ENCODE measurements at regions not wholly inside any gene's neighbourhood (a gene's known extent, or its start where the extent isn't known, plus 50 kb on each side); places are given as distances from the start of the nearest gene placed in this dataset.

DNA sequence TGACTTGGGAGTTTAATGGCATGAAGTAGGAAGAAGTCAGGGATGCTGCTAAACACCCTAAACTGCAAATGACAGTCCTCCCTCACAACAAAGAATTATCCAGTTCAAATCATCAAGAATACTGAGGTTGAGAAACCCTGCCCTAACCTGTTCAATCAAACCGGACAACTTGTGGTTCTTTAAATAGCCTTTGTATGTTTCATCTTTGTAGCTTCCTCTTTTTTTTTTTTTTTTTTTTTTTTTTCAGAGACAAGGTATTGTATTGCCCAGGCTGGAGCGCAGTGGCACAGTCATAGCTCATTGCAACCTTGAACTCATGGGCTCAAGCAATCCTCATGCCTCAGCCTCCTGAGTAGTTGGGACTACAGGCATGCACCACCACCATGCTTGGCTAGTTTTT lies 52.5 kb upstream of the TTC29 start:
- H3K27ac ChIP-seq (ENCODE audit: low read depth in 1 of 2, low read length in 2 of 2) = no peak overlapping the region
- peaks cover 5% of the 10 kb centered on the region for H3K27me3 Mint-ChIP-seq
- no peak overlapping the region for H3K4me3 Mint-ChIP-seq
- DNase-seq (no peak), ATAC-seq (ENCODE audit: poor library complexity) (no peak)
- no peak overlapping the region for H3K27ac Mint-ChIP-seq
- no peak overlapping the region for H3K4me3 ChIP-seq (ENCODE audit: low read length)
- TF ChIP-seq, protein P1, sequence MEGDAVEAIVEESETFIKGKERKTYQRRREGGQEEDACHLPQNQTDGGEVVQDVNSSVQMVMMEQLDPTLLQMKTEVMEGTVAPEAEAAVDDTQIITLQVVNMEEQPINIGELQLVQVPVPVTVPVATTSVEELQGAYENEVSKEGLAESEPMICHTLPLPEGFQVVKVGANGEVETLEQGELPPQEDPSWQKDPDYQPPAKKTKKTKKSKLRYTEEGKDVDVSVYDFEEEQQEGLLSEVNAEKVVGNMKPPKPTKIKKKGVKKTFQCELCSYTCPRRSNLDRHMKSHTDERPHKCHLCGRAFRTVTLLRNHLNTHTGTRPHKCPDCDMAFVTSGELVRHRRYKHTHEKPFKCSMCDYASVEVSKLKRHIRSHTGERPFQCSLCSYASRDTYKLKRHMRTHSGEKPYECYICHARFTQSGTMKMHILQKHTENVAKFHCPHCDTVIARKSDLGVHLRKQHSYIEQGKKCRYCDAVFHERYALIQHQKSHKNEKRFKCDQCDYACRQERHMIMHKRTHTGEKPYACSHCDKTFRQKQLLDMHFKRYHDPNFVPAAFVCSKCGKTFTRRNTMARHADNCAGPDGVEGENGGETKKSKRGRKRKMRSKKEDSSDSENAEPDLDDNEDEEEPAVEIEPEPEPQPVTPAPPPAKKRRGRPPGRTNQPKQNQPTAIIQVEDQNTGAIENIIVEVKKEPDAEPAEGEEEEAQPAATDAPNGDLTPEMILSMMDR (IDR thresholded peaks at IDR 0.05) = no peak
- H3K9me3 Mint-ChIP-seq = no peaks in the 10 kb centered on the region
- H3K9me3 ChIP-seq (ENCODE audit: control insufficient read depth in 1 of 2, insufficient read depth in 1 of 2, low read length in 2 of 2) = no peaks in the 10 kb centered on the region
- ChIA-PET CTCF (no interaction called here), POLR2A (no interaction called here)
- intact Hi-C loops (cut with DNase I, micrococcal nuclease) = no loop called here
- no peaks in the 10 kb centered on the region for H3K4me1 Mint-ChIP-seq (ENCODE audit: low read depth)
- no peaks in the 10 kb centered on the region for H3K36me3 ChIP-seq (ENCODE audit: insufficient read depth, low read length)
- peaks cover 0 to 4% of the 10 kb centered on the region in 2 experiments for H3K27me3 ChIP-seq (ENCODE audit: control insufficient read depth in 1 of 2, insufficient read depth in 2 of 2, low read length in 2 of 2)
- H3K4me1 ChIP-seq (ENCODE audit: insufficient read depth, low read length) = no peaks in the 10 kb centered on the region
- H3K36me3 Mint-ChIP-seq (ENCODE audit: low read depth) = no peaks in the 10 kb centered on the region

DNA sequence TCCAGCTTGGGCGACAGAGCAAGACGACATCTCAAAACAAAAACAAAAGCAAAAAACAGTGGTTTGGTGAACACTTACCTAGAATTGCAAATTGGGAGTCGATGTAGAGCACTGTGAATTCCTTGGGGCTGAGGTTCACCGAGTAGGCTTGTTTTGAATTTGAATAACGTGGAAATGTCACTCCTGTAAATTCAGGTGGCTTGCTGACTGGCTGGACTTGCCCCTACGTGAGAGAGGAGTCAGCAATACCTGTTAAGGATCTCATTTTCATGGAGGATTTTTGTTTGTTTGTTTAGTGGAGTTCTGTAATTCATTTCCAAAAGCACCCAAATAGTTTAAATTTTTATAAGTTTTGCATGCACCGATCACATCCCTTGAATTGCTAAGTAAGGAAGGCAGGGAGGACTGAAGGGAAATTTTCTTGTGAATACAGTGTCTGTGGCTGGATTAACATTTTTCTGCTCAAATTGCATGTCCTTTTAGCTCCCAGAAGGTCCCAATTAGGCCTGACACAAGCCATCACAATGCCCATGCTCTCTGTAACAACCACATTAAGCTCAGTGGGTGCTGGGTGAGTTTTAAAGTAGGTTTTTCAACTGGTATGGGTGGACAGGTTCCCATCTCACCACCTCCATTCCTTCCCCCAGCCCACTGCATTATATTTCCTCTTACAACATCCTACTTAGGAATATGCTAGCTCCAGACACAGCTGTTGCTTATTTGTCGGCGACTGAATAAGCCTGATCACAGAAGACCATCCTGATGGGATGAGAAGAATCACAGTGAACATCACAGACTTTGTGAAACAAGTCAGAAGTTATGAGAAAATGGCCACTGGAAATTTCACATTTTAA lies 58.5 kb upstream of the TTC29 start:
- no peak for ATAC-seq (ENCODE audit: poor library complexity)
- Histone ChIP-seq H3K9me3 (ENCODE audit: control insufficient read depth in 1 of 2, insufficient read depth in 1 of 2, low read length in 2 of 2) (no peaks in the 10 kb centered on the region), H3K4me1 (ENCODE audit: insufficient read depth, low read length) (no peaks in the 10 kb centered on the region), H3K27ac (ENCODE audit: low read depth in 1 of 2, low read length in 2 of 2) (no peak overlapping the region), H3K36me3 (ENCODE audit: insufficient read depth, low read length) (no peaks in the 10 kb centered on the region), H3K27me3 (ENCODE audit: control insufficient read depth in 1 of 2, insufficient read depth in 2 of 2, low read length in 2 of 2) (peaks cover 0 to 4% of the 10 kb centered on the region in 2 experiments), H3K4me3 (ENCODE audit: low read length) (no peak overlapping the region)
- Mint-ChIP-seq H3K27ac (no peak overlapping the region), H3K27me3 (no peaks in the 10 kb centered on the region), H3K4me3 (no peak overlapping the region), H3K36me3 (ENCODE audit: low read depth) (no peaks in the 10 kb centered on the region), H3K9me3 (no peaks in the 10 kb centered on the region), H3K4me1 (ENCODE audit: low read depth) (no peaks in the 10 kb centered on the region)
- ChIA-PET POLR2A (no interaction called here), CTCF (no interaction called here)
- TF ChIP-seq, protein P1 (IDR thresholded peaks at IDR 0.05) = no peak
- no peak for DNase-seq
- intact Hi-C loops (cut with DNase I, micrococcal nuclease) = no loop called here

DNA sequence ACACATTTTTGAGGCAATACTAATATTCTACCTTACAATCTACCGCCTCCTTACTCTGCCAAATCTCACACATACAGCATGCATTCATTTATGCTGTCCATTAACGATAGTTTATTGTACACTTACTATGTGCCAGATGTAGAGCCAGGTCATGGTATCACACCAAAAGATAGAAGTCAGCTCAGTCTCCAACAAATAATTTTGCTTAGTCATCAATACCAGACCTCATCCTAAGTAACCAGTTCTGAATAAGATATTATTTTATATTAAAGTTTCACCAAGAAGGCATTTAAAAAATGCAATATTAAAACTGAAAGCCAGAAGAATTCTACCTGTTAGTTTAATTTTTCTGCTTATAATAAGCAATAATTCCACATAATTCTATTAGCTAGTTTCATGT lies 60.6 kb upstream of the TTC29 start:
- ChIA-PET POLR2A (no interaction called here), CTCF (no interaction called here)
- Mint-ChIP-seq H3K4me3 (no peak overlapping the region), H3K36me3 (ENCODE audit: low read depth) (no peaks in the 10 kb centered on the region), H3K4me1 (ENCODE audit: low read depth) (no peaks in the 10 kb centered on the region), H3K27ac (no peak overlapping the region), H3K9me3 (no peaks in the 10 kb centered on the region), H3K27me3 (peaks cover 2% of the 10 kb centered on the region)
- H3K4me3 ChIP-seq (ENCODE audit: low read length) = no peak overlapping the region
- no peak overlapping the region for H3K27ac ChIP-seq (ENCODE audit: low read depth in 1 of 2, low read length in 2 of 2)
- no peaks in the 10 kb centered on the region for H3K9me3 ChIP-seq (ENCODE audit: control insufficient read depth in 1 of 2, insufficient read depth in 1 of 2, low read length in 2 of 2)
- H3K36me3 ChIP-seq (ENCODE audit: insufficient read depth, low read length) = no peaks in the 10 kb centered on the region
- TF ChIP-seq, protein P1 (IDR thresholded peaks at IDR 0.05) = no peak
- no peaks in the 10 kb centered on the region for H3K4me1 ChIP-seq (ENCODE audit: insufficient read depth, low read length)
- intact Hi-C loops (cut with DNase I, micrococcal nuclease) = no loop called here
- no peaks in the 10 kb centered on the region for H3K27me3 ChIP-seq (ENCODE audit: control insufficient read depth in 1 of 2, insufficient read depth in 2 of 2, low read length in 2 of 2)
- DNase-seq = no peak
- ATAC-seq (ENCODE audit: poor library complexity) = no peak
